Pancreas (tissue), 10 donors: ENCODE measurements at regions not wholly inside any gene's neighbourhood (a gene's known extent, or its start where the extent isn't known, plus 50 kb on each side); places are given as distances from the start of the nearest gene placed in this dataset.

Source experiments
- ATAC-seq, 4 donors: fragments of 200-7000 bp; cut with Tn5 transposase; one replicate each; pipeline versions ENCODE4 v1.8.0 to v1.9.1; 2020; ENCODE audit warnings: mild to moderate bottlenecking in 4 of 4, moderate library complexity in 4 of 4
- DNase-seq, 6 donors: peaks; one replicate each; pipeline ENCODE4 v3.0.0-alpha.2; 2020
- FAIRE-seq: peaks from 2 replicates; lab custom pipeline; 2012; peaks lifted over from hg19 to GRCh38; lab: Jason Lieb, UNC
- H3K27ac ChIP-seq, 4 donors: fragments of 200-600 bp; sonication (generic); 1 replicate in 3 of 4; 2 replicates in 1 of 4; pipeline versions ENCODE4 v1.5.0 to v1.8.0; 2020
- H3K27me3 ChIP-seq, 4 donors: fragments of 200-600 bp; one replicate each; pipeline ENCODE4 v1.8.0; 2021
- H3K36me3 ChIP-seq, 3 donors: fragments of 200-600 bp; sonication (generic) in 1 of 3; one replicate each; pipeline versions ENCODE4 v1.5.0 to v1.8.0; 2020 to 2021
- H3K4me1 ChIP-seq, 3 donors: fragments of 200-600 bp; one replicate each; pipeline ENCODE4 v1.8.0; 2021
- H3K4me3 ChIP-seq, 4 donors: fragments of 200-600 bp; sonication (generic) in 2 of 4; one replicate each; pipeline versions ENCODE4 v1.5.0 to v1.8.0; 2020 to 2021
- H3K9me3 ChIP-seq, 4 donors: fragments of 200-600 bp; one replicate each; pipeline ENCODE4 v1.8.0; 2021
- CTCF ChIP-seq, 4 donors: fragments of 200-600 bp; sonication (generic) in 3 of 4; IDR thresholded peaks; one replicate each; pipeline versions ENCODE4 v1.5.0 to v1.8.0; 2021; ENCODE audit warnings: antibody characterized with exemption in 4 of 4
- WGBS, 2 donors: extraction: QIAGEN DNeasy Blood & Tissue Kit; methylation state at CpG; one replicate each; pipeline ENCODE4 v1.1.7; 2013; 5-methylcytosine and 5-hydroxymethylcytosine counted together
- intact Hi-C, 3 donors: fragments of 100-400 bp; cut with DNase I; formaldehyde crosslinking; loops; one replicate each; pipeline versions ENCODE4 v1.11.1 to v1.14.2; 2022
- donor health status: healthy with polysubstance abuse.
- donor health status: DM: no; HTN: no; CAD: no; lungs with moderate emphysema.
- donor health status: DM: no; HTN: no; CAD: no.
- donor health status: control.
- donor health status: control.
- donor health status: Bipolar disorder and iron deficiency.
- donor health status: DM: yes; HTN: yes; CAD: no.
- donor health status: DM: no; HTN: no; CAD: no.
- donor health status: DM: no; HTN: no; CAD: no.
- donor health status: DM: yes; HTN: yes; CAD: no.

DNA sequence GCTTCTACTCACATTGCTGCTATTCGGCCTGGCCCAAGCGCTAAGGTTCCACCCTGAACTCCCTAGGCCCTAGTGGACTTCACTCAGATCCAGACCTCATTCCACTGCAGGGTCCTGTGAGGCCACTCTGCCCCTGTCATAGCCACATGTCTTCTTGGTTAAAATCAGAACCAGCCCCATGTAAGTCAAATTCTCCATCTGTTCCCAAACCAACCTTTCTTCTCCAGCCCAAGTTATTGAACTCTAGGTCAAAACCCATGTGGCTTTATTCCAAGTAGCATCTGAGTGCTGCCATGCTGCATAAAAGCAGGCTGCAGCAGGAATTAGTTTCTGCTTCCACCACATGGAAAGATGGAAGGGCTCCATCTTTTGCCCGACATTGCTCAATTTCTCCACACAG, 281.2 kb downstream of the SNX13 start:
- Histone ChIP-seq H3K4me3 (no peak overlapping the region), H3K27me3 (no peaks in the 10 kb centered on the region), H3K27ac (no peak overlapping the region), H3K4me1 (no peaks in the 10 kb centered on the region), H3K36me3 (no peaks in the 10 kb centered on the region), H3K9me3 (no peaks in the 10 kb centered on the region)
- ATAC-seq: no peak
- TF ChIP-seq CTCF (IDR thresholded peaks at IDR 0.05): no peak
- no peak for DNase-seq
- no peak for FAIRE-seq
- intact Hi-C loops: no loop called here
- 91 to 95% methylated on average over 3 of the region's 3 CpGs for WGBS, 2 donors

GRCh38 chr7:17660116-17660515, 280.2 kb downstream of the SNX13 start:
- Histone ChIP-seq H3K27me3 (no peaks in the 10 kb centered on the region), H3K36me3 (no peaks in the 10 kb centered on the region), H3K4me3 (no peak overlapping the region), H3K27ac (no peak overlapping the region), H3K4me1 (no peaks in the 10 kb centered on the region), H3K9me3 (no peaks in the 10 kb centered on the region)
- intact Hi-C loops: no loop called here
- DNase-seq: no peak
- WGBS, 2 donors: 66 to 79% methylated on average over 1 of the region's 1 CpG
- no peak for TF ChIP-seq CTCF (IDR thresholded peaks at IDR 0.05)
- FAIRE-seq: no peak
- ATAC-seq: no peak

GRCh38 chr7:17661982-17662585, 278.2 kb downstream of the SNX13 start:
- Histone ChIP-seq H3K4me1 (no peaks in the 10 kb centered on the region), H3K27me3 (no peaks in the 10 kb centered on the region), H3K27ac (no peak overlapping the region), H3K4me3 (no peak overlapping the region), H3K36me3 (no peaks in the 10 kb centered on the region), H3K9me3 (no peaks in the 10 kb centered on the region)
- DNase-seq (no peak), FAIRE-seq (no peak), ATAC-seq (peak in 1 of 4 donors; percentile 38)
- TF ChIP-seq CTCF (IDR thresholded peaks at IDR 0.05): no peak
- intact Hi-C loops: no loop called here
- WGBS, 2 donors: 42 to 63% methylated on average over 3 of the region's 3 CpGs

- TF ChIP-seq CTCF (IDR thresholded peaks at IDR 0.05): no peak
- Histone ChIP-seq H3K4me3 (no peak overlapping the region), H3K9me3 (no peaks in the 10 kb centered on the region), H3K27ac (peak overlapping the region in 1 of 4 donors; percentile 44), H3K4me1 (no peaks in the 10 kb centered on the region), H3K27me3 (no peaks in the 10 kb centered on the region), H3K36me3 (no peaks in the 10 kb centered on the region)
- ATAC-seq: peak in 3 of 4 donors; percentile 45 to 66 (median 60)
- no peak for DNase-seq
- WGBS, 2 donors: 43 to 60% methylated on average over 3 of the region's 3 CpGs
- intact Hi-C loops: no loop called here
- no peak for FAIRE-seq
Observed at GRCh38 chr7:17663061-17663675, 277.1 kb downstream of the SNX13 start.

GRCh38 chr7:17665029-17665428, 275.3 kb downstream of the SNX13 start:
- no peak for TF ChIP-seq CTCF (IDR thresholded peaks at IDR 0.05)
- no peak overlapping the region for H3K4me3 ChIP-seq
- FAIRE-seq (no peak), DNase-seq (peak in 1 of 6 donors; percentile 66), ATAC-seq (no peak)
- H3K27me3 ChIP-seq: no peaks in the 10 kb centered on the region
- H3K27ac ChIP-seq: no peak overlapping the region
- WGBS, 2 donors: 75 to 89% methylated on average over 16 of the region's 16 CpGs
- no peaks in the 10 kb centered on the region for H3K9me3 ChIP-seq
- intact Hi-C loops: no loop called here
- H3K4me1 ChIP-seq: no peaks in the 10 kb centered on the region
- H3K36me3 ChIP-seq: no peaks in the 10 kb centered on the region
